ENCODE measurements at regions not wholly inside any gene's neighbourhood (a gene's known extent, or its start where the extent isn't known, plus 50 kb on each side); places are given as distances from the start of the nearest gene placed in this dataset.

- TF ChIP-seq CTCF (IDR thresholded peaks at IDR 0.05; ENCODE audit: insufficient read depth, low read depth, low read length), result no peak
- TF ChIP-seq EZH2 (IDR thresholded peaks at IDR 0.05; ENCODE audit: insufficient read depth, low read length), result no peak
Observed at GRCh38 chr7:156031679-156032478, 219.6 kb upstream of the SHH start.
